ENCODE measurements at regions not wholly inside any gene's neighbourhood (a gene's known extent, or its start where the extent isn't known, plus 50 kb on each side); places are given as distances from the start of the nearest gene placed in this dataset.

GRCh38 chr5:17388717-17389116 is 109.3 kb upstream of the TAF11L2 start:
- TF ChIP-seq, protein P1, sequence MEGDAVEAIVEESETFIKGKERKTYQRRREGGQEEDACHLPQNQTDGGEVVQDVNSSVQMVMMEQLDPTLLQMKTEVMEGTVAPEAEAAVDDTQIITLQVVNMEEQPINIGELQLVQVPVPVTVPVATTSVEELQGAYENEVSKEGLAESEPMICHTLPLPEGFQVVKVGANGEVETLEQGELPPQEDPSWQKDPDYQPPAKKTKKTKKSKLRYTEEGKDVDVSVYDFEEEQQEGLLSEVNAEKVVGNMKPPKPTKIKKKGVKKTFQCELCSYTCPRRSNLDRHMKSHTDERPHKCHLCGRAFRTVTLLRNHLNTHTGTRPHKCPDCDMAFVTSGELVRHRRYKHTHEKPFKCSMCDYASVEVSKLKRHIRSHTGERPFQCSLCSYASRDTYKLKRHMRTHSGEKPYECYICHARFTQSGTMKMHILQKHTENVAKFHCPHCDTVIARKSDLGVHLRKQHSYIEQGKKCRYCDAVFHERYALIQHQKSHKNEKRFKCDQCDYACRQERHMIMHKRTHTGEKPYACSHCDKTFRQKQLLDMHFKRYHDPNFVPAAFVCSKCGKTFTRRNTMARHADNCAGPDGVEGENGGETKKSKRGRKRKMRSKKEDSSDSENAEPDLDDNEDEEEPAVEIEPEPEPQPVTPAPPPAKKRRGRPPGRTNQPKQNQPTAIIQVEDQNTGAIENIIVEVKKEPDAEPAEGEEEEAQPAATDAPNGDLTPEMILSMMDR (IDR thresholded peaks at IDR 0.05; ENCODE audit: low read depth, low read length): no peak
- TF ChIP-seq POLR2A (IDR thresholded peaks at IDR 0.05; ENCODE audit: extremely low read depth, insufficient read length) (no peak), MYC (IDR thresholded peaks at IDR 0.05; ENCODE audit: low read depth, low read length) (no peak)
- TF ChIP-seq, protein P2, sequence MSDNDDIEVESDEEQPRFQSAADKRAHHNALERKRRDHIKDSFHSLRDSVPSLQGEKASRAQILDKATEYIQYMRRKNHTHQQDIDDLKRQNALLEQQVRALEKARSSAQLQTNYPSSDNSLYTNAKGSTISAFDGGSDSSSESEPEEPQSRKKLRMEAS (IDR thresholded peaks at IDR 0.05; ENCODE audit: low read depth, low read length): no peak

Data from NB4 (cell line).